ENCODE measurements at regions not wholly inside any gene's neighbourhood (a gene's known extent, or its start where the extent isn't known, plus 50 kb on each side); places are given as distances from the start of the nearest gene placed in this dataset.

- H3K9me3 ChIP-seq (ENCODE audit: low read depth), result no peaks in the 10 kb centered on the region
- no peaks in the 10 kb centered on the region for H3K27me3 ChIP-seq
- no peak overlapping the region for H3K4me3 ChIP-seq
- no peak overlapping the region for H3K27ac ChIP-seq
- H3K4me1 ChIP-seq (ENCODE audit: low read depth), result no peaks in the 10 kb centered on the region
- DNase-seq (ENCODE audit: low read depth in 1 of 2, low spot score in 1 of 2), result no peak
- H3K36me3 ChIP-seq, result no peaks in the 10 kb centered on the region
- no peak for TF ChIP-seq CTCF (IDR thresholded peaks at IDR 0.05; ENCODE audit: low read depth, low read length)
Observed at GRCh38 chr12:125841332-125841731, 776.1 kb downstream of the AACS start.

GRCh38 chr12:125852116-125852515 lies 786.9 kb downstream of the AACS start:
- no peaks in the 10 kb centered on the region for H3K36me3 ChIP-seq
- TF ChIP-seq CTCF (IDR thresholded peaks at IDR 0.05; ENCODE audit: low read depth, low read length), result no peak
- no peak overlapping the region for H3K4me3 ChIP-seq
- H3K9me3 ChIP-seq (ENCODE audit: low read depth), result no peaks in the 10 kb centered on the region
- H3K27me3 ChIP-seq, result no peaks in the 10 kb centered on the region
- no peaks in the 10 kb centered on the region for H3K4me1 ChIP-seq (ENCODE audit: low read depth)
- DNase-seq (ENCODE audit: low read depth in 1 of 2, low spot score in 1 of 2), result no peak
- no peak overlapping the region for H3K27ac ChIP-seq

GRCh38 chr12:125852679-125853078 lies 787.4 kb downstream of the AACS start:
- H3K27ac ChIP-seq, result no peak overlapping the region

GRCh38 chr12:125853670-125854069 lies 788.4 kb downstream of the AACS start:
- no peaks in the 10 kb centered on the region for H3K9me3 ChIP-seq (ENCODE audit: low read depth)
- TF ChIP-seq CTCF (IDR thresholded peaks at IDR 0.05; ENCODE audit: low read depth, low read length), result no peak

More at GRCh38 chr12:125852679-125853078, 787.4 kb downstream of the AACS start:
- Histone ChIP-seq H3K9me3 (ENCODE audit: low read depth) (no peaks in the 10 kb centered on the region), H3K4me1 (ENCODE audit: low read depth) (no peaks in the 10 kb centered on the region), H3K27me3 (no peaks in the 10 kb centered on the region), H3K4me3 (no peak overlapping the region), H3K36me3 (no peaks in the 10 kb centered on the region)
- DNase-seq (ENCODE audit: low read depth in 1 of 2, low spot score in 1 of 2), result no peak
- TF ChIP-seq CTCF (IDR thresholded peaks at IDR 0.05; ENCODE audit: low read depth, low read length), result no peak

GRCh38 chr12:125856366-125856765 lies 791.1 kb downstream of the AACS start:
- Histone ChIP-seq H3K27me3 (no peaks in the 10 kb centered on the region), H3K36me3 (no peaks in the 10 kb centered on the region), H3K9me3 (ENCODE audit: low read depth) (no peaks in the 10 kb centered on the region), H3K27ac (no peak overlapping the region), H3K4me3 (no peak overlapping the region), H3K4me1 (ENCODE audit: low read depth) (no peaks in the 10 kb centered on the region)
- DNase-seq (ENCODE audit: low read depth in 1 of 2, low spot score in 1 of 2), result no peak
- no peak for TF ChIP-seq CTCF (IDR thresholded peaks at IDR 0.05; ENCODE audit: low read depth, low read length)

More at GRCh38 chr12:125853670-125854069, 788.4 kb downstream of the AACS start:
- Histone ChIP-seq H3K27me3 (no peaks in the 10 kb centered on the region), H3K36me3 (no peaks in the 10 kb centered on the region), H3K4me3 (no peak overlapping the region), H3K27ac (no peak overlapping the region), H3K4me1 (ENCODE audit: low read depth) (no peaks in the 10 kb centered on the region)
- no peak for DNase-seq (ENCODE audit: low read depth in 1 of 2, low spot score in 1 of 2)

- no peaks in the 10 kb centered on the region for H3K36me3 ChIP-seq
- no peak for TF ChIP-seq CTCF (IDR thresholded peaks at IDR 0.05; ENCODE audit: low read depth, low read length)
- H3K9me3 ChIP-seq (ENCODE audit: low read depth), result no peaks in the 10 kb centered on the region
- H3K4me1 ChIP-seq (ENCODE audit: low read depth), result no peaks in the 10 kb centered on the region
- no peaks in the 10 kb centered on the region for H3K27me3 ChIP-seq
- no peak for DNase-seq (ENCODE audit: low read depth in 1 of 2, low spot score in 1 of 2)
- H3K4me3 ChIP-seq, result no peak overlapping the region
- no peak overlapping the region for H3K27ac ChIP-seq
Observed at GRCh38 chr12:125856896-125857295, 791.7 kb downstream of the AACS start.
